ENCODE measurements at regions not wholly inside any gene's neighbourhood (a gene's known extent, or its start where the extent isn't known, plus 50 kb on each side); places are given as distances from the start of the nearest gene placed in this dataset.

- Mint-ChIP-seq H3K9me3 (no peaks in the 10 kb centered on the region), H3K36me3 (ENCODE audit: low read depth) (no peaks in the 10 kb centered on the region), H3K4me1 (ENCODE audit: low read depth) (no peaks in the 10 kb centered on the region), H3K27ac (no peak overlapping the region), H3K27me3 (no peaks in the 10 kb centered on the region), H3K4me3 (no peak overlapping the region)
- intact Hi-C loops (cut with micrococcal nuclease): no loop called here
These were observed 51.0 kb upstream of the DLG1 start for GRCh38 chr3:197349368-197349767.

Measured in dendritic cell treated with granulocyte-macrophage colony-stimulating factor and Interleukin-4, amounts not matched to agents 40 ng/mL and 50 ng/mL, for 4 days (primary cell).